ENCODE measurements at regions not wholly inside any gene's neighbourhood (a gene's known extent, or its start where the extent isn't known, plus 50 kb on each side); places are given as distances from the start of the nearest gene placed in this dataset.

DNA sequence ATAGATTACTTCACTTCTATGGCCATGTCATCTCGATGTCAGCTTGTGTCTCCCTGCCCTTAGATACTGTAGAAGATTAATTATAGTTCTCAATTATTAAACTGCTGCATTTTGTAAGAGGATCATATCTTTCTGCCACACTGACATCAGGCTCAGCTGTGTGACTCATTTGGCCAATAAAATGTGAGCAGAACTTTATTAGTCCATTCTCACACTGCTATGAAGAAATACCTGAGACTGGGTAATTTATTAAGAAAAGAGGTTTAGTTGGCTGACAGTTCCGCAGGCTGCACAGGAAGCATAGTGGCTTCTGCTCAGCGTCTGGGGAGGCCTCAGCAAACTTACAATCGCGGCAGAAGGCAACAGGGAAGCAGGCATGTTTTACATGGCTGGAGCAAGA is 290.4 kb downstream of the RAD51AP2 start:
- TF ChIP-seq EZH2 (IDR thresholded peaks at IDR 0.05): no peak
- no peak for TF ChIP-seq EZH2phosphoT487 (IDR thresholded peaks at IDR 0.05)
- no peak for TF ChIP-seq CTCF (IDR thresholded peaks at IDR 0.05)
- H3K4me1 Mint-ChIP-seq: peaks cover 5% of the 10 kb centered on the region
- Histone ChIP-seq H3F3A (ENCODE audit: low read depth) (no peaks in the 10 kb centered on the region), H3K79me2 (ENCODE audit: low read depth) (no peaks in the 10 kb centered on the region), H3K4me2 (no peak overlapping the region), H3K9me3 (ENCODE audit: low read depth) (no peaks in the 10 kb centered on the region), H4K20me1 (ENCODE audit: low read depth) (no peaks in the 10 kb centered on the region), H3K4me1 (no peaks in the 10 kb centered on the region), H3K4me3 (no peak overlapping the region), H3K9ac (no peak overlapping the region), H3K27me3 (no peaks in the 10 kb centered on the region), H2AFZ (replicated peaks) (no peak overlapping the region), H3K36me3 (no peaks in the 10 kb centered on the region), H3K27ac (no peak overlapping the region)
- no peak overlapping the region for H3K4me3 Mint-ChIP-seq
- DNase-seq (ENCODE audit: low spot score): no peak
- H3K36me3 Mint-ChIP-seq: no peaks in the 10 kb centered on the region
- no peaks in the 10 kb centered on the region for H3K9me3 Mint-ChIP-seq
- H3K27ac Mint-ChIP-seq: no peak overlapping the region
- no peaks in the 10 kb centered on the region for H3K27me3 Mint-ChIP-seq (ENCODE audit: insufficient read depth, low read depth)

GRCh38 chr2:17226941-17227490 is 291.2 kb downstream of the RAD51AP2 start:
- Histone ChIP-seq H3K27ac (no peak overlapping the region), H3K4me3 (no peak overlapping the region), H3K4me2 (no peak overlapping the region), H3K4me1 (no peaks in the 10 kb centered on the region), H3K27me3 (no peaks in the 10 kb centered on the region), H4K20me1 (ENCODE audit: low read depth) (no peaks in the 10 kb centered on the region), H3K9me3 (ENCODE audit: low read depth) (no peaks in the 10 kb centered on the region), H3K79me2 (ENCODE audit: low read depth) (no peaks in the 10 kb centered on the region), H2AFZ (replicated peaks) (no peak overlapping the region), H3K36me3 (no peaks in the 10 kb centered on the region), H3K9ac (no peak overlapping the region), H3F3A (ENCODE audit: low read depth) (no peaks in the 10 kb centered on the region)
- no peak overlapping the region for H3K4me3 Mint-ChIP-seq
- DNase-seq (ENCODE audit: low spot score): no peak
- no peaks in the 10 kb centered on the region for H3K36me3 Mint-ChIP-seq
- H3K27ac Mint-ChIP-seq: no peak overlapping the region
- peaks cover 5% of the 10 kb centered on the region for H3K4me1 Mint-ChIP-seq
- no peaks in the 10 kb centered on the region for H3K27me3 Mint-ChIP-seq (ENCODE audit: insufficient read depth, low read depth)
- no peaks in the 10 kb centered on the region for H3K9me3 Mint-ChIP-seq
- no peak for TF ChIP-seq EZH2 (IDR thresholded peaks at IDR 0.05)

DNA sequence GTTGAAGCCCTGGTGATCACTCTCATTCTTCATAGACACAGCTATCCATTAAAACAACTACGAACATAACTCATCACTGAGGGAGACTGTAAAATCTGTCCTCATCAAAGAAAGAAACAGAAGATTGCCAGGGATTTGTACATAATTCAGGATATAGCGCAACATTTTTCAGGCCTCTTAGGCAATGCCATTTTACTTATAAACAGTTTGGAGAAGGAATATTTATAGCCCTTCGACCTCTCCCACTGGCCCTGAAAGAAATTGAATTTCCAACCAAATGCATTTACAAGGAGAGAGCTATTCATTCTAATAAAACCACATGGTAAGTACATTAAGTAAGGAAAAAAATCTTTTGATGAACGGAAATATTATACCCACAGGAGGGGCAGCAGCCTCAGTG is 295.0 kb downstream of the RAD51AP2 start:
- Histone ChIP-seq H3K9me3 (ENCODE audit: low read depth) (no peaks in the 10 kb centered on the region), H3K4me2 (no peak overlapping the region), H2AFZ (replicated peaks) (no peak overlapping the region), H3K36me3 (no peaks in the 10 kb centered on the region), H4K20me1 (ENCODE audit: low read depth) (no peaks in the 10 kb centered on the region), H3K9ac (no peak overlapping the region), H3K4me1 (no peaks in the 10 kb centered on the region), H3K27me3 (no peaks in the 10 kb centered on the region), H3K4me3 (no peak overlapping the region), H3K27ac (no peak overlapping the region), H3K79me2 (ENCODE audit: low read depth) (no peaks in the 10 kb centered on the region), H3F3A (ENCODE audit: low read depth) (no peaks in the 10 kb centered on the region)
- no peaks in the 10 kb centered on the region for H3K9me3 Mint-ChIP-seq
- H3K4me1 Mint-ChIP-seq: peaks cover 4% of the 10 kb centered on the region
- DNase-seq (ENCODE audit: low spot score): no peak
- TF ChIP-seq EZH2phosphoT487 (IDR thresholded peaks at IDR 0.05) (no peak), CTCF (IDR thresholded peaks at IDR 0.05) (no peak), EZH2 (IDR thresholded peaks at IDR 0.05) (no peak)
- H3K27ac Mint-ChIP-seq: no peak overlapping the region
- H3K4me3 Mint-ChIP-seq: no peak overlapping the region
- H3K36me3 Mint-ChIP-seq: no peaks in the 10 kb centered on the region
- H3K27me3 Mint-ChIP-seq (ENCODE audit: insufficient read depth, low read depth): no peaks in the 10 kb centered on the region

- no peak overlapping the region for H3K4me3 Mint-ChIP-seq
- Histone ChIP-seq H3K4me3 (no peak overlapping the region), H3K9me3 (ENCODE audit: low read depth) (no peaks in the 10 kb centered on the region), H3F3A (ENCODE audit: low read depth) (no peaks in the 10 kb centered on the region), H2AFZ (replicated peaks) (no peak overlapping the region), H3K4me2 (no peak overlapping the region), H3K27ac (no peak overlapping the region), H3K27me3 (no peaks in the 10 kb centered on the region), H3K4me1 (no peaks in the 10 kb centered on the region), H4K20me1 (ENCODE audit: low read depth) (no peaks in the 10 kb centered on the region), H3K79me2 (ENCODE audit: low read depth) (no peaks in the 10 kb centered on the region), H3K9ac (no peak overlapping the region), H3K36me3 (no peaks in the 10 kb centered on the region)
- no peaks in the 10 kb centered on the region for H3K9me3 Mint-ChIP-seq
- H3K27ac Mint-ChIP-seq: no peak overlapping the region
- H3K36me3 Mint-ChIP-seq: no peaks in the 10 kb centered on the region
- DNase-seq (ENCODE audit: low spot score): no peak
- no peak for TF ChIP-seq EZH2phosphoT487 (IDR thresholded peaks at IDR 0.05)
- no peak for TF ChIP-seq EZH2 (IDR thresholded peaks at IDR 0.05)
- TF ChIP-seq CTCF (IDR thresholded peaks at IDR 0.05): no peak
- no peaks in the 10 kb centered on the region for H3K27me3 Mint-ChIP-seq (ENCODE audit: insufficient read depth, low read depth)
- H3K4me1 Mint-ChIP-seq: no peaks in the 10 kb centered on the region
Observed at GRCh38 chr2:17208511-17208910, 309.7 kb downstream of the RAD51AP2 start.

All from neural progenitor cell (in vitro differentiated cells).